Natural killer cell treated with Interleukin-12 subunit alpha and Interleukin-12 subunit beta and Interleukin-15 and Interleukin-18, amount 100 ng/mL, for 72 hours (primary cell): ENCODE measurements at regions not wholly inside any gene's neighbourhood (a gene's known extent, or its start where the extent isn't known, plus 50 kb on each side); places are given as distances from the start of the nearest gene placed in this dataset.

Source experiments
- ATAC-seq, 2 donors: fragments of 150-1000 bp; cut with Tn5 transposase in 1 of 2; sonication (Bioruptor Pico), chemical (Tn5 transposase) in 1 of 2; 2 replicates each; pipeline ENCODE4 v1.10.0; 2021
- DNase-seq: peaks from one replicate; pipeline ENCODE4 v3.0.0; 2022; ENCODE audit warnings: low spot score
- H3K27ac Mint-ChIP-seq, 2 donors: 1 replicate in 1 of 2; 2 replicates in 1 of 2; pipeline ENCODE4 v1.8.0; 2022; ENCODE audit warnings: mixed read lengths in 2 of 2, mild to moderate bottlenecking in 1 of 2, moderate library complexity in 1 of 2
- H3K27me3 Mint-ChIP-seq, 2 donors: 1 replicate in 1 of 2; 2 replicates in 1 of 2; pipeline ENCODE4 v1.8.0; 2022; ENCODE audit warnings: mixed read lengths in 2 of 2
- H3K36me3 Mint-ChIP-seq: one replicate; pipeline ENCODE4 v1.8.0; 2022; ENCODE audit warnings: mixed read lengths
- H3K4me1 Mint-ChIP-seq, 2 donors: 1 replicate in 1 of 2; 2 replicates in 1 of 2; pipeline ENCODE4 v1.8.0; 2022; ENCODE audit warnings: low read depth in 2 of 2, mixed read lengths in 2 of 2, mild to moderate bottlenecking in 1 of 2
- H3K4me3 Mint-ChIP-seq: one replicate; pipeline ENCODE4 v1.8.0; 2022; ENCODE audit warnings: mixed read lengths
- H3K9me3 Mint-ChIP-seq: 2 replicates; pipeline ENCODE4 v1.8.0; 2022; ENCODE audit warnings: mixed read lengths

- no peaks in the 10 kb centered on the region for H3K27me3 Mint-ChIP-seq
- no peaks in the 10 kb centered on the region for H3K36me3 Mint-ChIP-seq
- H3K4me1 Mint-ChIP-seq: no peaks in the 10 kb centered on the region
- H3K4me3 Mint-ChIP-seq: no peak overlapping the region
- DNase-seq: no peak
- no peaks in the 10 kb centered on the region for H3K9me3 Mint-ChIP-seq
- no peak overlapping the region for H3K27ac Mint-ChIP-seq
- no peak for ATAC-seq
Measured at GRCh38 chr9:80550181-80550580, 978.4 kb downstream of the TLE4 start.

- DNase-seq (no peak), ATAC-seq (no peak)
- H3K27me3 Mint-ChIP-seq: no peaks in the 10 kb centered on the region
- no peak overlapping the region for H3K27ac Mint-ChIP-seq
- H3K9me3 Mint-ChIP-seq: peaks cover 4% of the 10 kb centered on the region
- H3K36me3 Mint-ChIP-seq: no peaks in the 10 kb centered on the region
- H3K4me3 Mint-ChIP-seq: no peak overlapping the region
- H3K4me1 Mint-ChIP-seq: no peaks in the 10 kb centered on the region
Measured at GRCh38 chr9:80547613-80548012, 975.8 kb downstream of the TLE4 start.

- no peak overlapping the region for H3K27ac Mint-ChIP-seq
- H3K4me1 Mint-ChIP-seq: no peaks in the 10 kb centered on the region
- DNase-seq (no peak), ATAC-seq (no peak)
- no peaks in the 10 kb centered on the region for H3K27me3 Mint-ChIP-seq
- H3K36me3 Mint-ChIP-seq: no peaks in the 10 kb centered on the region
- H3K4me3 Mint-ChIP-seq: no peak overlapping the region
- peaks cover 4% of the 10 kb centered on the region for H3K9me3 Mint-ChIP-seq
Measured at GRCh38 chr9:80540387-80540786, 968.6 kb downstream of the TLE4 start.

GRCh38 chr9:80538976-80539375, 967.2 kb downstream of the TLE4 start:
- no peak for DNase-seq
- Mint-ChIP-seq H3K9me3 (peaks cover 5% of the 10 kb centered on the region), H3K4me3 (no peak overlapping the region), H3K36me3 (peaks cover 5% of the 10 kb centered on the region), H3K27ac (no peak overlapping the region), H3K4me1 (no peaks in the 10 kb centered on the region), H3K27me3 (no peaks in the 10 kb centered on the region)
- no peak for ATAC-seq

- DNase-seq: no peak
- no peak for ATAC-seq
- peaks cover 25% of the 10 kb centered on the region for H3K9me3 Mint-ChIP-seq
- no peaks in the 10 kb centered on the region for H3K4me1 Mint-ChIP-seq
- H3K27me3 Mint-ChIP-seq: no peaks in the 10 kb centered on the region
- H3K4me3 Mint-ChIP-seq: no peak overlapping the region
- no peak overlapping the region for H3K27ac Mint-ChIP-seq
- peaks cover 9% of the 10 kb centered on the region for H3K36me3 Mint-ChIP-seq
Measured at GRCh38 chr9:80522465-80522864, 950.7 kb downstream of the TLE4 start.

GRCh38 chr9:80521151-80521550, 949.4 kb downstream of the TLE4 start:
- Mint-ChIP-seq H3K9me3 (peaks cover 25% of the 10 kb centered on the region), H3K4me1 (no peaks in the 10 kb centered on the region), H3K36me3 (peaks cover 14% of the 10 kb centered on the region), H3K27ac (no peak overlapping the region), H3K4me3 (no peak overlapping the region), H3K27me3 (no peaks in the 10 kb centered on the region)
- no peak for DNase-seq
- ATAC-seq: no peak

GRCh38 chr9:80520231-80520630, 948.5 kb downstream of the TLE4 start:
- Mint-ChIP-seq H3K27ac (no peak overlapping the region), H3K36me3 (peaks cover 10% of the 10 kb centered on the region), H3K4me1 (no peaks in the 10 kb centered on the region), H3K9me3 (peaks cover 24% of the 10 kb centered on the region), H3K4me3 (no peak overlapping the region), H3K27me3 (no peaks in the 10 kb centered on the region)
- DNase-seq (no peak), ATAC-seq (no peak)

- Mint-ChIP-seq H3K27me3 (no peaks in the 10 kb centered on the region), H3K4me1 (no peaks in the 10 kb centered on the region), H3K9me3 (peaks cover 32% of the 10 kb centered on the region), H3K27ac (no peak overlapping the region), H3K36me3 (peaks cover 6% of the 10 kb centered on the region), H3K4me3 (no peak overlapping the region)
- ATAC-seq (no peak), DNase-seq (no peak)
Measured at GRCh38 chr9:80518441-80518840, 946.7 kb downstream of the TLE4 start.

- peaks cover 38% of the 10 kb centered on the region for H3K9me3 Mint-ChIP-seq
- no peaks in the 10 kb centered on the region for H3K4me1 Mint-ChIP-seq
- no peaks in the 10 kb centered on the region for H3K27me3 Mint-ChIP-seq
- no peak overlapping the region for H3K27ac Mint-ChIP-seq
- ATAC-seq (no peak), DNase-seq (no peak)
- peaks cover 6% of the 10 kb centered on the region for H3K36me3 Mint-ChIP-seq
- no peak overlapping the region for H3K4me3 Mint-ChIP-seq
Measured at GRCh38 chr9:80516679-80517078, 944.9 kb downstream of the TLE4 start.

GRCh38 chr9:80509358-80509757, 937.6 kb downstream of the TLE4 start:
- Mint-ChIP-seq H3K9me3 (peaks cover 16% of the 10 kb centered on the region), H3K27ac (no peak overlapping the region), H3K27me3 (no peaks in the 10 kb centered on the region), H3K4me3 (no peak overlapping the region), H3K4me1 (no peaks in the 10 kb centered on the region), H3K36me3 (no peaks in the 10 kb centered on the region)
- ATAC-seq: no peak
- DNase-seq: no peak

- no peak for DNase-seq
- no peaks in the 10 kb centered on the region for H3K4me1 Mint-ChIP-seq
- H3K27me3 Mint-ChIP-seq: no peaks in the 10 kb centered on the region
- no peaks in the 10 kb centered on the region for H3K36me3 Mint-ChIP-seq
- H3K27ac Mint-ChIP-seq: no peak overlapping the region
- peaks cover 14% of the 10 kb centered on the region for H3K9me3 Mint-ChIP-seq
- H3K4me3 Mint-ChIP-seq: no peak overlapping the region
- no peak for ATAC-seq
Measured at GRCh38 chr9:80507611-80508010, 935.8 kb downstream of the TLE4 start.

- Mint-ChIP-seq H3K9me3 (peaks cover 3% of the 10 kb centered on the region), H3K4me3 (no peak overlapping the region), H3K36me3 (no peaks in the 10 kb centered on the region), H3K27me3 (no peaks in the 10 kb centered on the region), H3K4me1 (no peaks in the 10 kb centered on the region), H3K27ac (no peak overlapping the region)
- ATAC-seq (no peak), DNase-seq (no peak)
Measured at GRCh38 chr9:80504601-80505230, 933.0 kb downstream of the TLE4 start.

GRCh38 chr9:80503671-80504281, 932.0 kb downstream of the TLE4 start:
- Mint-ChIP-seq H3K27ac (no peak overlapping the region), H3K27me3 (no peaks in the 10 kb centered on the region), H3K9me3 (peaks cover 3% of the 10 kb centered on the region), H3K4me1 (no peaks in the 10 kb centered on the region), H3K36me3 (no peaks in the 10 kb centered on the region), H3K4me3 (no peak overlapping the region)
- no peak for DNase-seq
- no peak for ATAC-seq

GRCh38 chr9:80502306-80502705, 930.5 kb downstream of the TLE4 start:
- ATAC-seq: no peak
- peaks cover 8% of the 10 kb centered on the region for H3K9me3 Mint-ChIP-seq
- no peak overlapping the region for H3K27ac Mint-ChIP-seq
- no peaks in the 10 kb centered on the region for H3K27me3 Mint-ChIP-seq
- H3K36me3 Mint-ChIP-seq: no peaks in the 10 kb centered on the region
- no peak overlapping the region for H3K4me3 Mint-ChIP-seq
- no peaks in the 10 kb centered on the region for H3K4me1 Mint-ChIP-seq
- no peak for DNase-seq

- H3K9me3 Mint-ChIP-seq: peaks cover 11% of the 10 kb centered on the region
- no peaks in the 10 kb centered on the region for H3K36me3 Mint-ChIP-seq
- H3K4me3 Mint-ChIP-seq: no peak overlapping the region
- H3K27me3 Mint-ChIP-seq: no peaks in the 10 kb centered on the region
- DNase-seq (no peak), ATAC-seq (no peak)
- H3K27ac Mint-ChIP-seq: no peak overlapping the region
- no peaks in the 10 kb centered on the region for H3K4me1 Mint-ChIP-seq
Measured at GRCh38 chr9:80501635-80502034, 929.9 kb downstream of the TLE4 start.
